A549 (cell line): ENCODE measurements at regions not wholly inside any gene's neighbourhood (a gene's known extent, or its start where the extent isn't known, plus 50 kb on each side); places are given as distances from the start of the nearest gene placed in this dataset.

ENCODE experiments used
- CEBPB ChIP-seq, 2 experiments: fragments of >200 bp in 1 of 2; sonication (Bioruptor Twin) in 1 of 2; formaldehyde crosslinking in 1 of 2; IDR thresholded peaks; 2 replicates each; pipeline ENCODE4 v1.6.1; 2012 to 2016
- HMGXB4 ChIP-seq: fragments of 250-450 bp; sonication (Bioruptor Pico); IDR thresholded peaks from 2 replicates; pipeline ENCODE4 v1.5.0; 2021; ENCODE audit warnings: mild to moderate bottlenecking, moderate library complexity, borderline replicate concordance
- MYC ChIP-seq: IDR thresholded peaks from 2 replicates; pipeline ENCODE4 v1.6.1; 2012; ENCODE audit warnings: mild to moderate bottlenecking, inconsistent platforms, low read length, improper control_type of control experiment, borderline replicate concordance
- PBX3 ChIP-seq: IDR thresholded peaks from 2 replicates; pipeline ENCODE4 v1.6.1; 2012
- POLR2A ChIP-seq: IDR thresholded peaks from 2 replicates; pipeline ENCODE4 v1.6.1; 2012; ENCODE audit warnings: mild to moderate bottlenecking, low read length
- TF ChIP-seq, protein P1 (sequence below): fragments of >200 bp; sonication (Bioruptor Twin); formaldehyde crosslinking; IDR thresholded peaks from 3 replicates; pipeline ENCODE4 v1.5.1; 2016
- TF ChIP-seq, protein P2 (sequence below): fragments of 150-350 bp; IDR thresholded peaks from 2 replicates; pipeline ENCODE4 v1.6.1; 2014; ENCODE audit warnings: low read depth, mild to moderate bottlenecking, low read length
- TF ChIP-seq, protein P3 (sequence below): IDR thresholded peaks from 2 replicates; pipeline ENCODE4 v1.6.1; 2012

- TF ChIP-seq, protein P1, sequence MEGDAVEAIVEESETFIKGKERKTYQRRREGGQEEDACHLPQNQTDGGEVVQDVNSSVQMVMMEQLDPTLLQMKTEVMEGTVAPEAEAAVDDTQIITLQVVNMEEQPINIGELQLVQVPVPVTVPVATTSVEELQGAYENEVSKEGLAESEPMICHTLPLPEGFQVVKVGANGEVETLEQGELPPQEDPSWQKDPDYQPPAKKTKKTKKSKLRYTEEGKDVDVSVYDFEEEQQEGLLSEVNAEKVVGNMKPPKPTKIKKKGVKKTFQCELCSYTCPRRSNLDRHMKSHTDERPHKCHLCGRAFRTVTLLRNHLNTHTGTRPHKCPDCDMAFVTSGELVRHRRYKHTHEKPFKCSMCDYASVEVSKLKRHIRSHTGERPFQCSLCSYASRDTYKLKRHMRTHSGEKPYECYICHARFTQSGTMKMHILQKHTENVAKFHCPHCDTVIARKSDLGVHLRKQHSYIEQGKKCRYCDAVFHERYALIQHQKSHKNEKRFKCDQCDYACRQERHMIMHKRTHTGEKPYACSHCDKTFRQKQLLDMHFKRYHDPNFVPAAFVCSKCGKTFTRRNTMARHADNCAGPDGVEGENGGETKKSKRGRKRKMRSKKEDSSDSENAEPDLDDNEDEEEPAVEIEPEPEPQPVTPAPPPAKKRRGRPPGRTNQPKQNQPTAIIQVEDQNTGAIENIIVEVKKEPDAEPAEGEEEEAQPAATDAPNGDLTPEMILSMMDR, result no peak
- TF ChIP-seq HMGXB4, result no peak
- TF ChIP-seq, protein P2, sequence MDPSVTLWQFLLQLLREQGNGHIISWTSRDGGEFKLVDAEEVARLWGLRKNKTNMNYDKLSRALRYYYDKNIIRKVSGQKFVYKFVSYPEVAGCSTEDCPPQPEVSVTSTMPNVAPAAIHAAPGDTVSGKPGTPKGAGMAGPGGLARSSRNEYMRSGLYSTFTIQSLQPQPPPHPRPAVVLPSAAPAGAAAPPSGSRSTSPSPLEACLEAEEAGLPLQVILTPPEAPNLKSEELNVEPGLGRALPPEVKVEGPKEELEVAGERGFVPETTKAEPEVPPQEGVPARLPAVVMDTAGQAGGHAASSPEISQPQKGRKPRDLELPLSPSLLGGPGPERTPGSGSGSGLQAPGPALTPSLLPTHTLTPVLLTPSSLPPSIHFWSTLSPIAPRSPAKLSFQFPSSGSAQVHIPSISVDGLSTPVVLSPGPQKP, result no peak
- TF ChIP-seq, protein P3, sequence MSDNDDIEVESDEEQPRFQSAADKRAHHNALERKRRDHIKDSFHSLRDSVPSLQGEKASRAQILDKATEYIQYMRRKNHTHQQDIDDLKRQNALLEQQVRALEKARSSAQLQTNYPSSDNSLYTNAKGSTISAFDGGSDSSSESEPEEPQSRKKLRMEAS, result no peak
- no peak for TF ChIP-seq CEBPB (IDR thresholded peaks at IDR 0.05)
- TF ChIP-seq PBX3, result no peak
- no peak for TF ChIP-seq POLR2A
- TF ChIP-seq MYC, result no peak
Observed at GRCh38 chr4:180571516-180572055, 1671.6 kb upstream of the TENM3 start.
